ENCODE measurements at regions not wholly inside any gene's neighbourhood (a gene's known extent, or its start where the extent isn't known, plus 50 kb on each side); places are given as distances from the start of the nearest gene placed in this dataset.

DNA sequence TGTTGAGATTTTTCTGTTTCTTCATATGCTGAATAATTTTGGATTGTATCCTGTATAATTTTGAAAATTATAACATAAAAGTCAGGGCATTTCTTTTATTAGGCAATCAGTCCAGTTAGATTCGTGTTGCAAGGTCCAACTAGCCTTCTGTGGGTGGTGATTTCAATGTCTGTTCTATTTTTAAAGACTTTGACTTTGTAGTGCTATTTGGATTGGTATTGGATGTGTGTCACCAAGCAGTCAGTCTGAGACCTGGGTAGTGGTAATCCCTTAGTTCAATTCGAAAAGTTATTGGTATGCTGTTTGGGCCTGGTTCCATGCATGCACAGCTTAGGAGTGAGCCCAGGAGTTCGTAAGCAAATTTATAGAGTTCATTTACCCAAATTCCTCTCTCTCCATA is 82.2 kb downstream of the EPDR1 start:
- no peak for DNase-seq (ENCODE audit: low spot score)

DNA sequence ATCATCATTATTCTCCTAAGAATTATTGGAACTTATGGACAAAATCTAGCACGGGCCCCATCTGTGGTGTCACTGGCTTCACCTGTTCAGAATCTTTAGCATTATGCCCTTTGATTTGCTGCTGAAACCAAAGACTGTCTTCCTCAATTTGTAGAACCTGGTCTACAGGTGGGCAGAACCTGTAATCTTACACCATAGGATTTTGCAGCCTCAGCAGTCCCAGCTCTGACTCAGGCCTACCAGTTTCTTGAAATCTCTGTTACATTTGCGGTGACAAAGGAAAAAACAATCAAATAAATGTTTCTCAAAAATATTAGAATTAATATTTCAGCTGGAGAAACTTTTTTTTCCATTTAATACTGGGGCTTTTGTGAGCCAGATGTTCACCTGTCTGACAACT is 86.1 kb downstream of the EPDR1 start:
- DNase-seq (ENCODE audit: low spot score): no peak

GRCh38 chr7:38007096-38007495 is 86.7 kb downstream of the EPDR1 start:
- no peak for DNase-seq (ENCODE audit: low spot score)

DNA sequence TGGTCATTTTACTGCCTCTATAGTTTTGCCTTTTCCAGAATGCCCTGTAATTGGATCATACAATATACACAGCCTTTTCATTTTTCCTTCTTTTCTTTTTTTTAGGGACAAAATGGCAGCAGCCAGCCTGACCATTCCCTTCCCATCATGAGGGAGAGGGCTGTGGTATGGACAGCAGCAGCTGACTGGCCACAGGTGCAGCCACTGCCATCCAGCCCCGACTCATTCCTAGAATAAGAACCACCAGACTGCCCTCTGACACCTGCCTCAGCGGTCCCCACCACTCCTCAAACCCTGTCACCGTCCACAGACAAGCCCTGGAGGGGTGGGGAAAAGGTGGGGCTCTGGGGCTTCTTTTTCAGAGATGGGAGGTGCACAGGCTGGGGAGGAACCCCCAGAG is 92.8 kb downstream of the EPDR1 start:
- no peak for DNase-seq (ENCODE audit: low spot score)

DNA sequence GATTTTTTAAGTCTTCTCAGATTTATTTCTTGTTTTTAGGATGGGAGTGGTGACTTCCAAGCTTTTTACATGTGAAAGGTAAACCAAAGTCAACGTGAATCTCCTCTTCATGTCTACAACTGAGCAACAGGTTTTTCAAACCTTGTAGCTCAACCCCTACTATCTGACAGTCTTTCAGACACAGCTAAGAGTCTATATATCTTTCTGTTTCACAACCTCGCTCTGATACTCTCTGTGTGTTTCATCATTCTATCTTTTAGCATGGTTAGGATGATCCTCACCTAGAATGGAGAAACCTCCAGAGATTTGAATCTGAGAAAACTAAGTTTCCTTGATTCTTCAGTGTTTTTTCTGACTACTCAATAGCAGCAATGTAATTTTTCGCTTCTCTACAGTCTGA is 96.1 kb downstream of the EPDR1 start:
- DNase-seq (ENCODE audit: low spot score): no peak

- no peak for DNase-seq (ENCODE audit: low spot score)
Measured at GRCh38 chr7:38017320-38017719, 96.9 kb downstream of the EPDR1 start.

DNA sequence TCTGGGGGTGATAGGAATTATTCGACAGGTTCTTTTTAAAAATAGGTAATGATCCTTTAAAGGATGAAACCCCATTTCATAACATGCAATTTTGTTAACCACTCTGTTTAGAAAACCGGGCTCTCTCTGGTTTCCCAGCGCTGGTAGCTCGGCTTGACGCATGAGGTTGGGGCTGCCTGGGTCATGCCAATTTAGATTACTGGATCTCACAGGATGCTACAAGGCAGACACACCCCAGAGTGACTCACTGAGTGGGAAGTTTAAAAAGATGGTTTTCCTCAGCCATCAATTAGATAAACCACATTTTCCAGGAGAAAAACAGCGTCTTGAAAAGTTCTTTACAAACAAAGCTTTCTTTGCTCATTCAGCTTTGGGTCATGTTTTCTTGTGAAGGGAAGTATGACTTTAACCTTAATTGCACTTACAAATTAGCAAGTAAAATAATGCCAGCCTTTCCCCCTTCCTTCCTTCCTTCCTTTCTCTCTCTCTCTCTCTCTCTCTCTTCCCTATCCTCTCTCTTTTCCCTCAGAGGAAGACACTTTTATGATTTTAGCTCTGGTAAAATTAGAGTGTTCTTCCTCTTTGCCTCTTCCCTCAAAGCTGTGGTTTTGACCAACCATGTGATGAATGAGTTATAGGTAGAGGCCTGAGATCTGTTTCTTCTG is 99.8 kb downstream of the EPDR1 start:
- no peak for DNase-seq (ENCODE audit: low spot score)

GRCh38 chr7:38021892-38022291 is 101.5 kb downstream of the EPDR1 start:
- DNase-seq (ENCODE audit: low spot score): no peak

GRCh38 chr7:38025815-38026214 is 105.4 kb downstream of the EPDR1 start:
- DNase-seq (ENCODE audit: low spot score): no peak

DNA sequence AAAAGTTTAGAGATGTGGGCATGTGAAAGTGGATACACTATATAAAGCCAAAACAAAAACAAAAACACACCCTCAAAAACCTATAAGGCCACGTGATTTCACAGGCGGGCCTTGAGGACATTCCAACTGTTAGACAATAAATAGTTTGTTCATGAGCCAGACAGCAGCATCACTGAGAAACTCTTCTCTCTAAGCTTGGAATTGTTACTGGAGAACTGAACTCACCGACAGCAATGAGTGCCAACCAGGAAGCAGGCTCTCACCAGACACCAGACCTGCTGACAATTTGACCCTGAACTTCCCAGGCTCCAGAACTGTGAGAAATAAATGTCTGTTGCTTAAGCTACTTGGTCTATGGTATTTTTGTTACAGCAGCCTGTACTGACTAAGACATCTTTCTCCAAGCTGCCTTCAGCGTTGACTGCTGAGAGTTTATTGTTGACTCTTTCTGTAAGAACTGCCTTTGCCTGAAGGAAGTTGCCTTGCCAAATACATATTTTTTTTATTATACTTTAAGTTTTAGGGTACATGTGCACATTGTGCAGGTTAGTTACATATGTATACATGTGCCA is 107.5 kb downstream of the EPDR1 start:
- no peak for DNase-seq (ENCODE audit: low spot score)

DNA sequence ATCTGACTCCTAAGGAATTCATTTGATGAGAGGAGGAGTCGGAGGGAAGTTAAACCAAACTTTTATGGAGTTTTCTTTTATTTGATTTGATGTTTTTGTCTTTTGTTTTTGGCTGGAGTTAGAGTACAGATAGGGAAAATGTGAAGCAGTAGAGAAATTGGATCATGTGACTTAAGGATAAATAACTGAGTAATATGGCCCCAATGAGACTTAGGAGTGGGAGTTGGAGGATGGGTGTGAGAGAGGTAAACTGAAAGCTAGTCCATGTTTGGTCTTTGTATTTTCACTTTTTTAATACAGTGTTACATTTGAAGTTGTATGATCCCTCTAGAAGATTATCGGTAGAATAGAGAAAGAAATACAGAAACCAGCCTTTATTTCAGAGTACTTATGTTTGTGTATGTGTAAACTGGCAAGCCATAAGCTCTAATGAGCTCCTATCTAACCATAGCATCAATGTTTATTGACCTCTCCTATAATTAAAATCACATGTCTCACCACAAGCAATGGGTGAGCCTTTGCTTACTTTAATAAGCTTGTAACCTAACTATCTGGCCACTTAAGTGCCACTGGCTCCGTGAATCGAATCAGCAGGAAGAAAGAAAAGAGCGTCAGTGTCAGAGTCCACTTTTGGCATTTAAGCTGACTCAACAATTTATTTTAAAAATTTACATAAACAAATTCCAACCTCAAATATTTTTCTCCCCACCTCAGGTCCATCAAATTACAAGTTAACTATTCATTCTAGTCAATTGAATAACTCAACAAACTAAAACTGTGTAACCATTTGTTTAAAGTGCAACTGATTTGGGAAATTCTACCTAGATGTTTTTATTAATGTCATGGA is 113.8 kb downstream of the EPDR1 start:
- DNase-seq (ENCODE audit: low spot score): no peak

- DNase-seq (ENCODE audit: low spot score): no peak
Measured at GRCh38 chr7:38040831-38041230, 120.4 kb downstream of the EPDR1 start.

DNA sequence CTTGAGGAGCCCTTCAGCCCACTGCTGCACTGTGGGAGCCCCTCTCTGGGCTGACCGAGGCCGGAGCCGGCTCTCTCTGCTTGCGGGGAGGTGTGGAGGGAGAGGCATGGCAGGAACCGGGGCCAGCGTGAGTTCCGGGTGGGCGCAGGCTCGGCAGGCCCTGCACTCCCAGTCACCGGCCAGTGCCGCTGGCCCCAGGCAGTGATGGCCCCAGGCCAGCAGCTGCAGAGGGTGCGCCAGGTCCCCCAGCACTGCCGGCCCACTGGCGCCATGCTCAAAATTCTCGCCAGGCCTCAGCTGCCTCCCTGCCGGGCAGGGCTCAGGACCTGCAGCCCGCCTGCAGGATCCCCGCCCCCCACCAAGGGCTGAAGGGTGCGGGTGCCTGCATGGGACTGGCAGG is 128.4 kb upstream of the STARD3NL start:
- DNase-seq (ENCODE audit: low spot score): no peak

- DNase-seq (ENCODE audit: low spot score): no peak
Measured at GRCh38 chr7:38051311-38051710, 126.7 kb upstream of the STARD3NL start.

DNA sequence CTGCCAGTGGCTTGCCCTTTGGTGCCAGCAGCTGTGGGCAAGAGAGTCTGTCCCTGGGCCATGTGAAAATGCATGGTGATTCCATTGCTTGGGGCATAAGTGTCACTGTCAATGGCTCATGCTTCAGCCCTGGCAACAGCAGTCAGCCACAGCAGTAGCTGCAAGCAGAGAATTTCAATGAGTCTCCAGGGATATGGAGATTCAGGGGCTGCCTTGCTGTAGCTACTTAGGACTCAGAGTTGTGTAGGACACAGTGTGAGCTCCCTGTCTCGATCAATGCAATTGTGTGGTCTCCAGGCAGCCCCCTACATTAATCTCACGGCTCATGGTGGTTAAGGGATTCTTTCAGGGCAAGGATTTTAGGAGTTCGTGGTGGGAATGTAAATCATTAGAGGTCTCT is 126.3 kb upstream of the STARD3NL start:
- DNase-seq (ENCODE audit: low spot score): no peak

DNA sequence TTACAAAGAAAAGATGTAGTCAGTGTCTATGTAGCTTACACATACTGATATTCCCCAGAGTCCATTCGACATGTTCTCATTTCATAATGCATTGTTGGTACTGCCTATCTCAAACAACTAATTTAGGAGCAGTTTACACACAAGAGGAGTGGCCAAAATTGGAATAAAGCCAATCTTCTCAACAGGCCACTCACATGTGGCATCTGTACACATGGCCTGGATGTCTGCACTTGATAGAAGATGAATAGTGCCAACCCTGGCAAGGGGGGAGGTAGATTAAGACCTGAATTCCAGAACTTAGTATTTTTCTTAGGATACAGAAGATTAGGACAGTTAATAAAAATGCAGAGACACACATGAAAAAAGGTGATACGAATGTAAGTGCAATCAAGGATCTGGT is 125.3 kb upstream of the STARD3NL start:
- no peak for DNase-seq (ENCODE audit: low spot score)

DNA sequence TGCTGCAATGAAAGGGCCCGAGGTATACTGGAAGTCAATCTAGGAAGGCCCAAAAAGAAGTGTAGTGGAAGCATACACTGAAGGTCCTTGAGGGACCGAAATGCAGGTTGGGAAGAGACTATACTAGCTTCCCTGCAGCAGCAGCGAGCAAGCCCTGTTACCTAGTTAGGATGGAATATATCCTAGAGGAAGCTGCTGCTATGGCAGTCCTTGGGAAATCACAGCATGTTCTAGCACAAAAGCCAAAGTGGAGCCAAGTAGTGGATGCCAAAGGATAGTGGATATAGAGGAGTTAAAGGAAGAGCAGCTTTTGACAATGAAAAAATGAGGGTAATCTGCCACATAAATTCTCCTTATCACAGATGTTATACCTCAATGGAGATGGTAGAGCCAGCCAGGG is 123.8 kb upstream of the STARD3NL start:
- DNase-seq (ENCODE audit: low spot score): no peak

- DNase-seq (ENCODE audit: low spot score): no peak
Measured at GRCh38 chr7:38057829-38058228, 120.2 kb upstream of the STARD3NL start.

GRCh38 chr7:38060116-38060515 is 117.9 kb upstream of the STARD3NL start:
- no peak for DNase-seq (ENCODE audit: low spot score)

DNA sequence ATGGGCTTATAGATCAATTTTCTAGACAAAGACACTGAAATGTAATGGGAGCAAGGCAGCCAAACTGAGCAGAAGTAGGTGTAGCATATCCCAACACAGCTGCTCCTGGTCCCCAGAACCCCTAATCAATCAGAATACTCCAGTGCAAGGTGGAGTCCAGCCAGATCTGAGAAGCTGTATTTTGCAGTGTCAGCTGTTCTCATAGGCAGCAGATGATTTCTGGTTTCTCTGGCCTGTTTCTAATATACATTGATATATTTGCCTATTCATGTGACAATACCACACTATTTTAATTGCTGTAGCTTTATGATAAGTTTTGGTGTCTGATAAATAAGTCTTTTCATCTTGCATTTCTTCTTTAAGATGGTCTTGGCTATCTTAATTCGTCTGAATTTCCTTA is 117.4 kb upstream of the STARD3NL start:
- DNase-seq (ENCODE audit: low spot score): no peak

- no peak for DNase-seq (ENCODE audit: low spot score)
Measured at GRCh38 chr7:38066391-38066790, 111.7 kb upstream of the STARD3NL start.

GRCh38 chr7:38068461-38068860 is 109.6 kb upstream of the STARD3NL start:
- no peak for DNase-seq (ENCODE audit: low spot score)

GRCh38 chr7:38069052-38069451 is 109.0 kb upstream of the STARD3NL start:
- DNase-seq (ENCODE audit: low spot score): no peak

Measured in umbilical cord (tissue), 1 donor.